ENCODE measurements at regions not wholly inside any gene's neighbourhood (a gene's known extent, or its start where the extent isn't known, plus 50 kb on each side); places are given as distances from the start of the nearest gene placed in this dataset.

- no peak overlapping the region for H3K27ac ChIP-seq
- TF ChIP-seq, protein P1, sequence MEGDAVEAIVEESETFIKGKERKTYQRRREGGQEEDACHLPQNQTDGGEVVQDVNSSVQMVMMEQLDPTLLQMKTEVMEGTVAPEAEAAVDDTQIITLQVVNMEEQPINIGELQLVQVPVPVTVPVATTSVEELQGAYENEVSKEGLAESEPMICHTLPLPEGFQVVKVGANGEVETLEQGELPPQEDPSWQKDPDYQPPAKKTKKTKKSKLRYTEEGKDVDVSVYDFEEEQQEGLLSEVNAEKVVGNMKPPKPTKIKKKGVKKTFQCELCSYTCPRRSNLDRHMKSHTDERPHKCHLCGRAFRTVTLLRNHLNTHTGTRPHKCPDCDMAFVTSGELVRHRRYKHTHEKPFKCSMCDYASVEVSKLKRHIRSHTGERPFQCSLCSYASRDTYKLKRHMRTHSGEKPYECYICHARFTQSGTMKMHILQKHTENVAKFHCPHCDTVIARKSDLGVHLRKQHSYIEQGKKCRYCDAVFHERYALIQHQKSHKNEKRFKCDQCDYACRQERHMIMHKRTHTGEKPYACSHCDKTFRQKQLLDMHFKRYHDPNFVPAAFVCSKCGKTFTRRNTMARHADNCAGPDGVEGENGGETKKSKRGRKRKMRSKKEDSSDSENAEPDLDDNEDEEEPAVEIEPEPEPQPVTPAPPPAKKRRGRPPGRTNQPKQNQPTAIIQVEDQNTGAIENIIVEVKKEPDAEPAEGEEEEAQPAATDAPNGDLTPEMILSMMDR (conservative IDR thresholded peaks at IDR 0.05) = no peak
Measured at GRCh38 chr2:129331638-129332037, 647.8 kb upstream of the RAB6C start.

GRCh38 chr2:129334128-129334527, 645.3 kb upstream of the RAB6C start:
- TF ChIP-seq, protein P1 (conservative IDR thresholded peaks at IDR 0.05) = no peak
- no peak overlapping the region for H3K27ac ChIP-seq

- no peak overlapping the region for H3K27ac ChIP-seq
- TF ChIP-seq, protein P1 (conservative IDR thresholded peaks at IDR 0.05) = no peak
Measured at GRCh38 chr2:129334696-129335410, 644.6 kb upstream of the RAB6C start.

- TF ChIP-seq, protein P1 (conservative IDR thresholded peaks at IDR 0.05) = no peak
- H3K27ac ChIP-seq = no peak overlapping the region
Measured at GRCh38 chr2:129336276-129336675, 643.2 kb upstream of the RAB6C start.

- TF ChIP-seq, protein P1 (conservative IDR thresholded peaks at IDR 0.05) = no peak
Measured at GRCh38 chr2:129337076-129337475, 642.4 kb upstream of the RAB6C start.

DNA sequence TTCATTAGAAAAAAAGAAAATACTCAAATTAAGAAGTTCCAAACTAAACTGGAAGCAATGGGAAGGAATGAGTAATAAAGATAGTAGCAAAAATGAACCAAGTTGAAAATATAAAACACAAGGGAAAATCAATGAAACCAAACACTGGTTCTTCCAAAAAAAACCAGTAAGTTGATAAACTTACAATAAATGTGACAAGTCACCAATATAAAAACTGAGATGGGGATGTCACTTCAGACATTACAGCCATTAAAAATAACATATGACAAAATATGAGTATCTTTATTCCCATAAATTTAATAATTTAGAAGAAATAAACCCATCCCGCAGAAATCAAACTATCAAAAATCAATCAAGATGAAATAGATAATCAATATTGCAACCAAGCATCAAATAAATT, 633.9 kb upstream of the RAB6C start:
- H3K27ac ChIP-seq = no peak overlapping the region
- TF ChIP-seq, protein P1 (conservative IDR thresholded peaks at IDR 0.05) = no peak

More at GRCh38 chr2:129337076-129337475, 642.4 kb upstream of the RAB6C start:
- H3K27ac ChIP-seq = no peak overlapping the region

- TF ChIP-seq, protein P1 (conservative IDR thresholded peaks at IDR 0.05) = no peak
- H3K27ac ChIP-seq = no peak overlapping the region
Measured at GRCh38 chr2:129347486-129348217, 631.8 kb upstream of the RAB6C start.

Measured in VCaP (cell line).